ENCODE measurements at regions not wholly inside any gene's neighbourhood (a gene's known extent, or its start where the extent isn't known, plus 50 kb on each side); places are given as distances from the start of the nearest gene placed in this dataset.

DNA sequence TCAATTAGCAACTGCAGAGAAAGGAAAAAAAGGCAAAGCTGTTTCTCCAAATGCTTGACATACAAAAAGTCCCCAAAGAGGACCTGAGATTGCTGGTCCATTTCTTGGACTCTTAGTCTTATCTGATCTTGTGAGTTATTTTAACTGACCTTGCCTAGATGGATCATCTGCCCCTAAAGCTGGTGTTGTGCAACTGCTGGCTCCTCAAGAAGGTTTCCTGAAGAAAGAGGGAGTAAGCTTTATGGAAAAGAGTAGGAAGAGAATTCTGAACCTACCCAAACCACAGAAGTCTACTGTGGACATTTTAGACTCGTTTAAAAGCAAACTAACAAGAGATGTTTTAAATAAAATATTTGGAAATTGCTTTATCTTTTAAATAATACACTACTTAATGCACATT lies 140.0 kb upstream of the HS3ST3A1 start:
- no peaks in the 10 kb centered on the region for H3K36me3 ChIP-seq (ENCODE audit: control insufficient read depth in 2 of 2, extremely low read depth in 1 of 2, insufficient read depth in 2 of 2, low read length in 2 of 2)
- no peak overlapping the region for H3K4me3 ChIP-seq (replicated peaks in 1 of 3; ENCODE audit: insufficient read depth in 1 of 3, low read depth in 1 of 3, low read length in 3 of 3)
- H3K27me3 ChIP-seq (ENCODE audit: control insufficient read depth in 2 of 2, insufficient read depth in 2 of 2, low read length in 2 of 2) = no peaks in the 10 kb centered on the region
- H3K4me1 ChIP-seq (ENCODE audit: control insufficient read depth, extremely low read depth, insufficient read depth, low read length) = no peaks in the 10 kb centered on the region
- no peaks in the 10 kb centered on the region for H3K9me3 ChIP-seq (replicated peaks; ENCODE audit: control insufficient read depth, insufficient read depth, low read length)
- H3K4me2 ChIP-seq (ENCODE audit: insufficient read depth, low read length) = no peak overlapping the region
- DNase-seq (ENCODE audit: low read depth, low spot score) (no peak), FAIRE-seq (no peak)
- ChIA-PET POLR2A (no interaction called here), CTCF (no interaction called here)
- H3K79me2 ChIP-seq (ENCODE audit: control insufficient read depth, insufficient read depth, low read length) = no peaks in the 10 kb centered on the region
- no peak for TF ChIP-seq GATA2 (IDR thresholded peaks at IDR 0.05; ENCODE audit: insufficient read depth, insufficient read length, low read depth, low read length)
- TF ChIP-seq EZH2 (IDR thresholded peaks at IDR 0.05; ENCODE audit: borderline replicate concordance, low read depth, low read length, severe bottlenecking) = no peak
- no peak for TF ChIP-seq JUN (IDR thresholded peaks at IDR 0.05; ENCODE audit: borderline replicate concordance, insufficient read depth, insufficient read length, low read depth)
- no peak for TF ChIP-seq MYC (IDR thresholded peaks at IDR 0.05; ENCODE audit: low read depth, low read length)
- TF ChIP-seq FOS (IDR thresholded peaks at IDR 0.05; ENCODE audit: borderline replicate concordance, insufficient read depth, low read length) = no peak
- TF ChIP-seq POLR2A (IDR thresholded peaks at IDR 0.05; ENCODE audit: low read depth, low read length) = no peak
- TF ChIP-seq, protein P1, sequence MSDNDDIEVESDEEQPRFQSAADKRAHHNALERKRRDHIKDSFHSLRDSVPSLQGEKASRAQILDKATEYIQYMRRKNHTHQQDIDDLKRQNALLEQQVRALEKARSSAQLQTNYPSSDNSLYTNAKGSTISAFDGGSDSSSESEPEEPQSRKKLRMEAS (IDR thresholded peaks at IDR 0.05; ENCODE audit: insufficient read depth, insufficient read length) = no peak
- TF ChIP-seq, protein P2, sequence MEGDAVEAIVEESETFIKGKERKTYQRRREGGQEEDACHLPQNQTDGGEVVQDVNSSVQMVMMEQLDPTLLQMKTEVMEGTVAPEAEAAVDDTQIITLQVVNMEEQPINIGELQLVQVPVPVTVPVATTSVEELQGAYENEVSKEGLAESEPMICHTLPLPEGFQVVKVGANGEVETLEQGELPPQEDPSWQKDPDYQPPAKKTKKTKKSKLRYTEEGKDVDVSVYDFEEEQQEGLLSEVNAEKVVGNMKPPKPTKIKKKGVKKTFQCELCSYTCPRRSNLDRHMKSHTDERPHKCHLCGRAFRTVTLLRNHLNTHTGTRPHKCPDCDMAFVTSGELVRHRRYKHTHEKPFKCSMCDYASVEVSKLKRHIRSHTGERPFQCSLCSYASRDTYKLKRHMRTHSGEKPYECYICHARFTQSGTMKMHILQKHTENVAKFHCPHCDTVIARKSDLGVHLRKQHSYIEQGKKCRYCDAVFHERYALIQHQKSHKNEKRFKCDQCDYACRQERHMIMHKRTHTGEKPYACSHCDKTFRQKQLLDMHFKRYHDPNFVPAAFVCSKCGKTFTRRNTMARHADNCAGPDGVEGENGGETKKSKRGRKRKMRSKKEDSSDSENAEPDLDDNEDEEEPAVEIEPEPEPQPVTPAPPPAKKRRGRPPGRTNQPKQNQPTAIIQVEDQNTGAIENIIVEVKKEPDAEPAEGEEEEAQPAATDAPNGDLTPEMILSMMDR (IDR thresholded peaks at IDR 0.05; ENCODE audit: extremely low read depth in 1 of 2, insufficient read depth in 1 of 2, low read depth in 1 of 2, low read length in 2 of 2) = no peak
- TF ChIP-seq POLR2AphosphoS5 (IDR thresholded peaks at IDR 0.05; ENCODE audit: insufficient read depth, low read depth, low read length) = no peak
- no peak overlapping the region for H2AFZ ChIP-seq (ENCODE audit: low read depth, low read length)
- H4K20me1 ChIP-seq (replicated peaks; ENCODE audit: control insufficient read depth, extremely low read depth, insufficient read depth, low read length) = no peaks in the 10 kb centered on the region
- no peak overlapping the region for H3K27ac ChIP-seq (ENCODE audit: insufficient read depth, low read depth, low read length)
- intact Hi-C loops (cut with micrococcal nuclease) = no loop called here
- H3K9me1 ChIP-seq (replicated peaks; ENCODE audit: control insufficient read depth, extremely low read depth, insufficient read depth, low read length) = no peaks in the 10 kb centered on the region
- dilution Hi-C loops (cut with MboI; ENCODE audit: extremely low pct_ligation_motif_present, low sequenced_read_pairs) = no loop called here
- no peak overlapping the region for H3K9ac ChIP-seq (replicated peaks; ENCODE audit: extremely low read depth, insufficient read depth, low read length)
- no TSS peak for BruUV-seq (replicated peaks)

Data from endothelial cell of umbilical vein (primary cell).